PC-9 (cell line): ENCODE measurements at regions not wholly inside any gene's neighbourhood (a gene's known extent, or its start where the extent isn't known, plus 50 kb on each side); places are given as distances from the start of the nearest gene placed in this dataset.

Experiments used
- CTCF ChIP-seq: fragments of 200-600 bp; sonication (generic); conservative IDR thresholded peaks from 2 replicates; pipeline ENCODE4 v1.6.1; 2017; ENCODE audit warnings: mixed run types, antibody characterized with exemption, mild to moderate bottlenecking, moderate library complexity
- EZH2 ChIP-seq: fragments of 200-600 bp; sonication (generic); IDR thresholded peaks from 2 replicates; pipeline ENCODE4 v1.8.0; 2017; ENCODE audit warnings: antibody characterized with exemption, low read depth

GRCh38 chr2:184155791-184156190, 442.5 kb upstream of the ZNF804A start:
- TF ChIP-seq CTCF, result no peak
- no peak for TF ChIP-seq EZH2
